ENCODE measurements at regions not wholly inside any gene's neighbourhood (a gene's known extent, or its start where the extent isn't known, plus 50 kb on each side); places are given as distances from the start of the nearest gene placed in this dataset.

DNA sequence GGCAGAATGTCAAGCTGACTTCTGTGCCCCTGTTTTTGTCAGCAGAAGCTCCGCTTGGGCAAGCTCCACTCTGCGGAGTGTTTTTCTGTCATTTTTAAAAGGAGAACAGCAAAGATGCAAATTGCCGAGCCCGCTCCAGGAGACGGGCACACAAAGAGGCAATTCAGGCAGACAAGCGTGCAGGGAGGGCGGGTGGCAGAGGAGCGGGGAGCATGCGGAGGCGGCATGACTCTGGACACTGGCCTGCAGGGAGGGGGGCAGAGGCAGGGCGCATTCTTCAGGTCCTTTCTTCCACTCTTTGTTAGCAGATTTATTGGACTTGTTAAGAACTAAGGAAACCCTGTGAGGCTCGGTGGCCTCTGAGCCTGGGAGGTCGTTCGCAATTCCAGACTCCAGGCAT, 187.3 kb upstream of the RMST start:
- Mint-ChIP-seq H3K9me3 (no peaks in the 10 kb centered on the region), H3K36me3 (ENCODE audit: low read depth) (no peaks in the 10 kb centered on the region), H3K27me3 (ENCODE audit: insufficient read depth) (peaks cover 6% of the 10 kb centered on the region), H3K27ac (no peak overlapping the region), H3K4me3 (no peak overlapping the region), H3K4me1 (ENCODE audit: low read depth) (no peaks in the 10 kb centered on the region)
- intact Hi-C loops (cut with micrococcal nuclease), result no loop called here
- DNase-seq (ENCODE audit: low spot score), result no peak

DNA sequence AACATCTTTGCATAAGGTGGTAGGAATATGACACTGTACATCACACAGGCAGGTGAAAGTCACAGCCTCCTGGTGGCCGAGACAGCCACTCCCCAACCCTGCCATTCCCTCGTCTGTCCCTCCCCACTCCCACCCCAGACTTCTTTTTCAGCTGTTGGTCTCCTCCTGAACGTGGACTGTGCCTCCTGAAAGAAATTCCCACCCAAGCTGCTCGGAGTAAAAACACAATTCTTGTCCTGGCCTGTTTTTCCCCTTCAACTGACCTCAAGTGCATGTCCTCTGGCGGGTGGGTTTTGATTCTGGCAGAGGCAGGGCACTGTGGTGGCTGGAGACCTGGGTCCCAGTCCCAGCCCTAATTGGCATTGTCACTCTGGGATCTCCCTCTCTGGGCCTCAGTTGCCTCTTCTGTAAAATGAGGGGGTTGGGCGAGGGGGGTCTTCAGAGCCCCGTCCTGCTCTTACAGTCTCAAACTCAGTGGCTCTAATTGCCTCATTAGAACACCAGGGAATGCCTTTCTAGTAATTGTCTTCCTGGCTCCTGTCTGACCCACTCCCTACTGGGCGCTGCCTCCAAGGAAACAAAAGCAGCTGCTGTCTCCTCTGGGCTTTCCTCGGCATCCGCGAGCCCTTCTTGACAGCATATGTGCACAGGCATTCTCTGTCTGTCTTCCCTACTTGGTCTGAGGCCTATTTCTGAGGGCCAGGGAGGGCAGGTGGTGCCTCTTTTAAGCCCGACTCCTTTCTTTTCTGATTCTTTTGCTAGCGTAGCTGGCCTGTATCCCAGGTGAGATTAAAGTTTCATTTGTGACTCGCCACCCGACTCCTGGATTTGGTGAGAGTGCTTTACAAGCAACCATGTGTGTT, 186.6 kb upstream of the RMST start:
- Mint-ChIP-seq H3K9me3 (no peaks in the 10 kb centered on the region), H3K27me3 (ENCODE audit: insufficient read depth) (peaks cover 6% of the 10 kb centered on the region), H3K27ac (no peak overlapping the region), H3K36me3 (ENCODE audit: low read depth) (no peaks in the 10 kb centered on the region), H3K4me1 (ENCODE audit: low read depth) (no peaks in the 10 kb centered on the region), H3K4me3 (no peak overlapping the region)
- intact Hi-C loops (cut with micrococcal nuclease), result no loop called here
- DNase-seq (ENCODE audit: low spot score), result no peak

DNA sequence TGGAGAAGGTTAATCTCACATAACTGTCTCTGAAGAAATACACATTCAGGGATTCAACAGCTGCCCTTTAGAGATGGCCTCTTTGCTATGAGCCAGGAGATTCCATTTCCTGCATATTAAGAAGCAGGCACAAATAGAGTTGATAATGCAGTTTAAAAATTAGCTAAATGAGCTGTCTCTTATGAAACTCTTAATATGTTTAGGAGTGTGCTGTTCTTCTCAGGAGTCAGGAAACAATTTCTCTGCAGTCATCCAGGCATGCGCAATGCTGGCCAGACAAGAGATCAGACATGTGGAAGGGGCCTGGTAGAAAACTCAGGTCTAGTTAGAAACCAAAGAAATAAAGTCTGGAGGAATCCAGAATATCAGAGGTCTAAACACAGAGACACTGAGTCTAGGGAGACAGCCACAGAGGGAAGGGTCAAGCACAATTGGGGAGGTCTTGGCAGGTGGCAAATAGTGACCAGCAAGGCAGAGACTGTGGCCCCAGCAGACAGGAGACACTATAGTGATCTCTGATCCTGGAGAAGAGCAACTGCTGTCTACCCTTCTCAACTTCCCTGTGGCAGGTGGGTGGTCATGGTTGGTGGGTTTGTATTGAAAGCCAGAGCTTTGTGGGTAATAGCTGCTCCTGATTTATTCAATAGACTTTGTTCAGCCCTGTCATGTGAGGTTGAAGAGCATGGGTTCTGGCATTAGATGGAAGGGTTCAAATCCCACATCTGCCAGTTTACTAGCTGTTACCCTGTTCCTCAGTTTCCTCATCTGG, 185.8 kb upstream of the RMST start:
- Mint-ChIP-seq H3K4me1 (ENCODE audit: low read depth) (no peaks in the 10 kb centered on the region), H3K27ac (no peak overlapping the region), H3K27me3 (ENCODE audit: insufficient read depth) (peaks cover 6% of the 10 kb centered on the region), H3K36me3 (ENCODE audit: low read depth) (no peaks in the 10 kb centered on the region), H3K9me3 (no peaks in the 10 kb centered on the region), H3K4me3 (no peak overlapping the region)
- no peak for DNase-seq (ENCODE audit: low spot score)
- intact Hi-C loops (cut with micrococcal nuclease), result no loop called here

DNA sequence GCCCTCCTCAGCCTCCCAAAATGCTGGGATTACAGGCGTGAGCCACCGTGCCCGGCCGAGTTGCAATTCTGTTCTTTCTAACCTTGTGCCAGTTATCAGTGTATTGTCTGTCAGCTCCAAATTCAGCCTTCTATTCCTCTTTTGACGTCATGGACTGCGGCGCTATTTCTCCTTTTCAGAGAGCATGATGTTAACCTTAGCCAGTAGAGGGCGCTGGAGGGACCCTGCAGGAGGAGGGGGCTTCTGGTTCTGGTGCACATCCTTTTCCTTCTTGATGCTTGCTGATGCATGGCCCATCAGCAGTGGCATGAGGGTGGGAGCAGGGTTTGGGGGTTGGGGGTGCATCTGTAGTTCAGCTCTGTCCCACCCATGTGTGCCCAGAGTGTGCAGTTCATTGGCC, 179.3 kb upstream of the RMST start:
- H3K4me1 Mint-ChIP-seq (ENCODE audit: low read depth), result no peaks in the 10 kb centered on the region
- H3K9me3 Mint-ChIP-seq, result no peaks in the 10 kb centered on the region
- H3K36me3 Mint-ChIP-seq (ENCODE audit: low read depth), result no peaks in the 10 kb centered on the region
- H3K4me3 Mint-ChIP-seq, result no peak overlapping the region
- intact Hi-C loops (cut with micrococcal nuclease), result no loop called here
- DNase-seq (ENCODE audit: low spot score), result no peak
- H3K27me3 Mint-ChIP-seq (ENCODE audit: insufficient read depth), result peaks cover 2% of the 10 kb centered on the region
- no peak overlapping the region for H3K27ac Mint-ChIP-seq

DNA sequence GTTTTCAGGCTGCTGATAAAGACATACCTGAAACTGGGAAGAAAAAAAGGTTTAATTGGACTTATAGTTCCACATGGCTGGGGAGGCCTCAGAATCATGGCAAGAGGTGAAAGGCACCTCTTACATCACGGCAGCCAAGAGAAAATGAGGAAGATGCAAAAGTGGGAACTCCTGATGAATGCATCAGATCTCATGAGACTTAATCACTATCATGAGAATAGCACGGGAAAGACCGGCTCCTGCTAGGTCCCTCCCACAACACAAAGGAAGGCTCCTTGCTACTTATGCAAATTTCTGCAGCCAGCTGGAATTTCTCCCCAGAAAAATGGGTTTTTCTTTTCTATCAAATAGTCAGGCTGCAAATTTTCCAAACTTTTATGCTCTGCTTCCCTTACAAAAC, 174.1 kb upstream of the RMST start:
- H3K9me3 Mint-ChIP-seq, result no peaks in the 10 kb centered on the region
- no peaks in the 10 kb centered on the region for H3K36me3 Mint-ChIP-seq (ENCODE audit: low read depth)
- intact Hi-C loops (cut with micrococcal nuclease), result no loop called here

DNA sequence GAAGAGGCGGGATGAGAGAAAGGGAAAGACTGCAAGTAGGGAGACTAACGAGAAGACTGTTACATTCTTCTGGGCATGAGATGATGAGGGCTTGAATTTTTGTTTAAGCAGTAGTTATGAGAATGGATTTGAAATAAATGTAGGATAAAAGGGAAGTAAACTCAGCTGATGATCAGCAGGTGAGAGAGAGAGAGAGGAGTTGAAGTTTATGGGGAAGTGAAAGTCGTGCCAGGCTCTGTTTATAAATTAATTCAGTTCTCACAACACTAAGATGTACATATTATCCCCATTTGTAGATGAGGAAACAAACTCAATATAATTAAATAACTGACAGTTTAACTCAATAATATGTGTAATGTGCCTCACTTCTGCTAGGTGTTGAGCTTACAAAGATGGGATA, 170.0 kb upstream of the RMST start:
- H3K9me3 Mint-ChIP-seq, result peaks cover 8% of the 10 kb centered on the region
- H3K27ac Mint-ChIP-seq, result no peak overlapping the region
- no peak overlapping the region for H3K4me3 Mint-ChIP-seq
- H3K36me3 Mint-ChIP-seq (ENCODE audit: low read depth), result no peaks in the 10 kb centered on the region
- intact Hi-C loops (cut with micrococcal nuclease), result no loop called here
- no peaks in the 10 kb centered on the region for H3K27me3 Mint-ChIP-seq (ENCODE audit: insufficient read depth)
- no peaks in the 10 kb centered on the region for H3K4me1 Mint-ChIP-seq (ENCODE audit: low read depth)
- DNase-seq (ENCODE audit: low spot score), result no peak

More for the DNA sequence above, 174.1 kb upstream of the RMST start:
- peaks cover 2% of the 10 kb centered on the region for H3K27me3 Mint-ChIP-seq (ENCODE audit: insufficient read depth)
- H3K4me3 Mint-ChIP-seq, result no peak overlapping the region
- DNase-seq (ENCODE audit: low spot score), result no peak
- no peaks in the 10 kb centered on the region for H3K4me1 Mint-ChIP-seq (ENCODE audit: low read depth)
- H3K27ac Mint-ChIP-seq, result no peak overlapping the region

DNA sequence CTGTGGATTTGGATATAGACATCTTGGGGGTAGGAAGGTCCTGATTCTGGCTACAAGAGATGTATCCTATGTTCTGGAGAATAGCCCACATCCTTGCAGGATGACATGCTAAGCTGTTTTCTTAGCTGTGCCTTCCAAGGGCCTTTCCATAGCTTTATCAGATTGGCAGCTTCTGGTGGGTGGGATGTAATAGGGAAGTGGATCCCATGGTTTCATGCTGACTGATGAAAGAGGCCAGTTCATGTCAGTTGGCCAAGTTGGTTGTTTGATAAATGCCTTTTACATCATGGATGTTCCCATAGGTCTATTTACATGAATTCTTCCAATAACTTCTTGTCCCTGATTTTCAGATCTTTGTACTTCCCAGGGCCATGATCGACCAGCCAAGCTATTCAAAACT, 169.1 kb upstream of the RMST start:
- intact Hi-C loops (cut with micrococcal nuclease), result no loop called here
- no peaks in the 10 kb centered on the region for H3K4me1 Mint-ChIP-seq (ENCODE audit: low read depth)
- DNase-seq (ENCODE audit: low spot score), result no peak
- H3K9me3 Mint-ChIP-seq, result peaks cover 8% of the 10 kb centered on the region
- no peak overlapping the region for H3K4me3 Mint-ChIP-seq
- no peaks in the 10 kb centered on the region for H3K36me3 Mint-ChIP-seq (ENCODE audit: low read depth)
- no peak overlapping the region for H3K27ac Mint-ChIP-seq
- no peaks in the 10 kb centered on the region for H3K27me3 Mint-ChIP-seq (ENCODE audit: insufficient read depth)

DNA sequence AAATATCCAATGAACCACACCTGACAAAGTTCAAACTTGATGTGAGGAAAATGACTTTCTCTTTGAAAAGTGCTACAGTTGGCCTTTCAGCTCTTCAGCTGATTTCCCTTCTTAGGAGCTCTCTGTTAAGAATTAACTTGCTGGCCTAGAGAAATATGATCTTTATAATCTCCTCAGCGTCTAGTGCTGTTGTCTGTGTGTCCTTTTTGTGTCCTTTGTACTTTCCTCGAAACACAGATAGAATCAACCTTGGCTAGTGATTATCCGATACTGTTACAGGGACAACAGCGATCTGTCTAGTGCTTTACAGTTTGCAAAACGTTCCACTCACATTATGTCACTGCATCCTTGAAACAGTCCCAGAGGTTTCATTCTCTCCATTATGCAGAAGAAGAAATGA, 162.8 kb upstream of the RMST start:
- Mint-ChIP-seq H3K4me3 (no peak overlapping the region), H3K27ac (no peak overlapping the region), H3K4me1 (ENCODE audit: low read depth) (no peaks in the 10 kb centered on the region), H3K36me3 (ENCODE audit: low read depth) (no peaks in the 10 kb centered on the region), H3K9me3 (peaks cover 6% of the 10 kb centered on the region), H3K27me3 (ENCODE audit: insufficient read depth) (peaks cover 5% of the 10 kb centered on the region)
- DNase-seq (ENCODE audit: low spot score), result no peak
- intact Hi-C loops (cut with micrococcal nuclease), result no loop called here

DNA sequence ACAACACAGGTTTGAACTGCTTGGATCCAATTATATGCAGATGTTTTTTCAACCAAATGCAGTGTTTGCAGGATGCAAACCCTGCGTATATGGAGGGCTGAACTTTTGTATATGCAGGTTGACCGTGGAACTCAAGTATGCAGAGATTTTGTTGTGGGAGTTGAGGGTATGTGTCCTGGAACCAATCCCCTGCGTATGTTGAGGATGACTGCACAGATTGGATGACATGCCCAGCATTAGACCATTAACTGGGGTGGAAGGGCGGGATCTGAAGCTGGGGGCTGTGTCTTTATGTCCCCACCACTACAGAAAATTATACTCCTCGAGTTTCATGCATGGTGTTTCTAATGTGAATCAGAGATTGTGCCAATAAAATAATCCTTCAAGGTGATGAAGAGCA, 162.2 kb upstream of the RMST start:
- Mint-ChIP-seq H3K9me3 (peaks cover under 1% of the 10 kb centered on the region), H3K4me3 (no peak overlapping the region), H3K36me3 (ENCODE audit: low read depth) (no peaks in the 10 kb centered on the region), H3K4me1 (ENCODE audit: low read depth) (no peaks in the 10 kb centered on the region), H3K27me3 (ENCODE audit: insufficient read depth) (peaks cover 5% of the 10 kb centered on the region), H3K27ac (no peak overlapping the region)
- DNase-seq (ENCODE audit: low spot score), result no peak
- intact Hi-C loops (cut with micrococcal nuclease), result no loop called here

DNA sequence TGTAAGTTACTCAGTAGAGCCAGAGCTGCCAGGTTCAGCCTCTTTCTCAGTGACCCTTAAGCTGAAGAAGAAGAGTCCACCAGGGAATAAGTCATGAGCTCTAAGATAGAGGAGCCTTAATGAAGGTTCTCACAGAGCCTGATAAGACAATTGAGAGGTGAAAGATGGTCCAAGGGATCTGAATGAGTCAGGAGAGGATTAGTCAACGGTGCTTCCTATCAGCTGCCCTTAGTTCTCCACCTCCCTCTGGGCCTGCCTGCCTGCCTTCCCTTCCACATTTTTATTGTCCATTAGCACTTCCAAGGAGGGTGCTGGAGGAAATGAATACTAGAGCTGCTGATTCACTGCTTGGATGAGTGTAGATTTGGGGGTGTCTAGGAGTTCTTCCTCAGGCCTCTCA, 161.7 kb upstream of the RMST start:
- no peak for DNase-seq (ENCODE audit: low spot score)
- Mint-ChIP-seq H3K27ac (no peak overlapping the region), H3K9me3 (no peaks in the 10 kb centered on the region), H3K27me3 (ENCODE audit: insufficient read depth) (peaks cover 5% of the 10 kb centered on the region), H3K4me3 (no peak overlapping the region), H3K4me1 (ENCODE audit: low read depth) (no peaks in the 10 kb centered on the region), H3K36me3 (ENCODE audit: low read depth) (no peaks in the 10 kb centered on the region)
- intact Hi-C loops (cut with micrococcal nuclease), result no loop called here

DNA sequence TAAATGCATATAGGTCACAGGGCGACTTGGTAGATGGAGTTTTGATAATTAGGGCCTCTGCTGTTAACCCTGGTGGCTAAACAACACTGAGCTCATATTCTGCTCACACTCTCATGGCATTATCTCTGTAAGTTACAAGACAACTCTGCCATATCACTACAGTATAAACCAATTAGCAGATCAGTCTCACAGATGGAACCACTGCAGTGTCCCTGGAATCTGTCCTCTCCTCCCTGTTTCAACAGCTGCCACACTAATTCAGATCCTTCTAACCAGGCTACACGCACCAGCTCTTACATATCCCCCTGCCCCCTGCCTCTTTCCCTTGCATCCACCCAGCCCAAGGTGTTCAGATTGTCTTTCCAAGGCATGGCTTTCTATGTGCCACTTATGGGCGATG, 161.0 kb upstream of the RMST start:
- no peak for DNase-seq (ENCODE audit: low spot score)
- intact Hi-C loops (cut with micrococcal nuclease), result no loop called here
- Mint-ChIP-seq H3K36me3 (ENCODE audit: low read depth) (no peaks in the 10 kb centered on the region), H3K9me3 (no peaks in the 10 kb centered on the region), H3K27ac (no peak overlapping the region), H3K27me3 (ENCODE audit: insufficient read depth) (peaks cover 5% of the 10 kb centered on the region), H3K4me1 (ENCODE audit: low read depth) (no peaks in the 10 kb centered on the region), H3K4me3 (no peak overlapping the region)

DNA sequence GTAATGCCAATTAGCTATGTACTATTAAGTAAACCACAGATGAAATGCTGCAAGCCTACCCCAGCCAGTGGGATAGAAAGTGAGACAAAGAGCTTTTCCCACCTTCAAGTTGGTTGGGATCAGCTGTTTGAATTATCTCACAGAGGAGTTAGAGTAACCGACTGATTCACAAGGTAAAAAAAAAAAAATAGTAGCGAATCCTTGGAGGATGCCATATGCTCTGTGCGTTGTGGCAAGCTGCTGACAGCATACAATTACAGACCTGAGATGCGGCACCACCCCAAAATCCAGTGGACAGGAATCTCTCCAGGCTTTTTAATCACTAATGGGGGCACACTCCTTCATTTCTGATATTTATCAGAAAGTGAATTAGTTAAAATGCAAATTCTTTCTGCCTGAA, 157.0 kb upstream of the RMST start:
- H3K27me3 Mint-ChIP-seq (ENCODE audit: insufficient read depth), result peaks cover 5% of the 10 kb centered on the region
- H3K27ac Mint-ChIP-seq, result no peak overlapping the region
- H3K4me1 Mint-ChIP-seq (ENCODE audit: low read depth), result no peaks in the 10 kb centered on the region
- no peak for DNase-seq (ENCODE audit: low spot score)
- no peaks in the 10 kb centered on the region for H3K9me3 Mint-ChIP-seq
- no peak overlapping the region for H3K4me3 Mint-ChIP-seq
- no peaks in the 10 kb centered on the region for H3K36me3 Mint-ChIP-seq (ENCODE audit: low read depth)
- intact Hi-C loops (cut with micrococcal nuclease), result no loop called here

DNA sequence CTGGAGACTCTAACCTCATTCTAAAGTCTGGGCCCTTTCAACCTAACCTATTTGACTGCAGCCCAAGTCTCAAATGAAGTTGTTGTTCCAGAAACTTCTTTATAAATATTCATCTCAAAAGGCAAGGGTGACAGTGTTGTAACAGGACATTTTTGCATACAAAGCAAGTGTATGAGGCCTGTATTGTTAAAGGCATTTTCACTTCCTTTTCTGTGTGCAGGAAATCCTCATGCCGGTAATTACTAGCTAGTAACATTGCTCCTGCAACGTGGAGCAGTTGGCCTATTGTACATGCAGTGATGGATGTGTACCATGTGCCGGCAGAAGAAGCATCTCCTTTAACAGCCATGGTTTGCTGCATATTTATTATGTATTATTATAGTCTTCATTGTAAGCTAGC, 156.5 kb upstream of the RMST start:
- Mint-ChIP-seq H3K4me1 (ENCODE audit: low read depth) (no peaks in the 10 kb centered on the region), H3K4me3 (no peak overlapping the region), H3K9me3 (no peaks in the 10 kb centered on the region), H3K36me3 (ENCODE audit: low read depth) (no peaks in the 10 kb centered on the region), H3K27ac (no peak overlapping the region), H3K27me3 (ENCODE audit: insufficient read depth) (peaks cover 5% of the 10 kb centered on the region)
- intact Hi-C loops (cut with micrococcal nuclease), result no loop called here
- DNase-seq (ENCODE audit: low spot score), result no peak
